KMS-11 (cell line): ENCODE measurements at regions not wholly inside any gene's neighbourhood (a gene's known extent, or its start where the extent isn't known, plus 50 kb on each side); places are given as distances from the start of the nearest gene placed in this dataset.
A peak's percentile ranks its signal among the peaks of the same experiment; 100 is the strongest.

ENCODE experiments used
- H2AFZ ChIP-seq: fragments of 200-600 bp; sonication (generic); 2 replicates; pipeline ENCODE4 v1.6.1; 2016; ENCODE audit warnings: antibody characterized with exemption, mixed run types, low read depth
- H3K27ac ChIP-seq: fragments of 200-600 bp; sonication (generic); 2 replicates; pipeline ENCODE4 v1.6.1; 2016; ENCODE audit warnings: mild to moderate bottlenecking, mixed run types
- H3K27me3 ChIP-seq: fragments of 200-600 bp; sonication (generic); 2 replicates; pipeline ENCODE4 v1.6.1; 2017; ENCODE audit warnings: mild to moderate bottlenecking, low read depth, mixed run types, moderate library complexity; ENCODE audit not compliant: insufficient read depth
- H3K36me3 ChIP-seq: fragments of 200-600 bp; sonication (generic); 2 replicates; pipeline ENCODE4 v1.6.1; 2017; ENCODE audit warnings: mild to moderate bottlenecking, mixed run types; ENCODE audit not compliant: insufficient read depth
- H3K4me1 ChIP-seq: fragments of 200-600 bp; sonication (generic); 2 replicates; pipeline ENCODE4 v1.6.1; 2016; ENCODE audit warnings: mild to moderate bottlenecking, low read depth, mixed run types; ENCODE audit not compliant: poor library complexity, severe bottlenecking
- H3K4me2 ChIP-seq: fragments of 200-600 bp; sonication (generic); 2 replicates; pipeline ENCODE4 v1.7.0; 2016; ENCODE audit warnings: mild to moderate bottlenecking, mixed run types
- H3K4me3 ChIP-seq: fragments of 200-600 bp; sonication (generic); IDR thresholded peaks from 2 replicates; pipeline ENCODE4 v1.6.1; 2017; ENCODE audit warnings: low read depth, low read length, mixed read lengths; ENCODE audit not compliant: insufficient read depth
- H3K79me2 ChIP-seq: fragments of 200-600 bp; sonication (generic); 2 replicates; pipeline ENCODE4 v1.6.1; 2016; ENCODE audit warnings: low read depth, mixed run types; ENCODE audit not compliant: insufficient read depth
- H3K9ac ChIP-seq: fragments of 200-600 bp; sonication (generic); 2 replicates; pipeline ENCODE4 v1.6.1; 2016; ENCODE audit warnings: mild to moderate bottlenecking, mixed run types
- H4K20me1 ChIP-seq: fragments of 200-600 bp; sonication (generic); 2 replicates; pipeline ENCODE4 v1.6.1; 2016; ENCODE audit warnings: mild to moderate bottlenecking, mixed run types; ENCODE audit not compliant: insufficient read depth
- CTCF ChIP-seq: fragments of 200-600 bp; sonication (generic); conservative IDR thresholded peaks from 2 replicates; pipeline ENCODE4 v1.6.1; 2017; ENCODE audit warnings: low read depth, mild to moderate bottlenecking, antibody characterized with exemption, low read length, moderate library complexity, mixed read lengths

GRCh38 chr7:8906396-8907075, 473.1 kb downstream of the NXPH1 start:
- H4K20me1 ChIP-seq = no peaks in the 10 kb centered on the region
- TF ChIP-seq CTCF = no peak

DNA sequence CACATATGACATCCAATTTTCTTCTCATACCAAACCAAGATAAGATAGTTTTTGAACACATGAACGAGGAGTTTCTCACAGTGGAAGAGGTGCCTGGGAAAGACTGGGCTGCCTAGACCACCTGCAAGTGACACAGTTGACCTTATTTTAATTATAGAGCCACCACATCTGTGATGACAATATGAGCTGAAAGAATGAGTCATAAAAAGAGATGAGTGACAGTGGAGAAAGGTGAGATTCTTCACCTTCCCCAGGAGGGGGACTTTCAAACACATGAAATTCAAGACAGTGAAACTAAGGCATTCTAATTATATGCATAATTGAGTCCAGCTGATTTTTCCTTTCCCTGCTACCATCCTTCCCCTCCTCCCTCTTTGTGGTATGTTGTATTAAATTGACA, 475.5 kb downstream of the NXPH1 start:
- no peak for TF ChIP-seq CTCF
- H3K27ac ChIP-seq = peak overlapping the region; percentile 12; the same call in 1 of the 2 replicates
- H3K36me3 ChIP-seq = no peaks in the 10 kb centered on the region
- H3K4me1 ChIP-seq = peaks cover 21% of the 10 kb centered on the region
- no peaks in the 10 kb centered on the region for H3K79me2 ChIP-seq
- H3K4me2 ChIP-seq = no peak overlapping the region; the same call in 1 of the 2 replicates
- no peaks in the 10 kb centered on the region for H3K27me3 ChIP-seq
- no peak overlapping the region for H2AFZ ChIP-seq
- H3K9ac ChIP-seq = no peak overlapping the region
- no peak overlapping the region for H3K4me3 ChIP-seq
- H4K20me1 ChIP-seq = no peaks in the 10 kb centered on the region

More at GRCh38 chr7:8906396-8907075, 473.1 kb downstream of the NXPH1 start:
- no peaks in the 10 kb centered on the region for H3K27me3 ChIP-seq
- H3K4me3 ChIP-seq = no peak overlapping the region
- no peak overlapping the region for H3K4me2 ChIP-seq
- H3K79me2 ChIP-seq = no peaks in the 10 kb centered on the region
- H2AFZ ChIP-seq = no peak overlapping the region
- H3K9ac ChIP-seq = no peak overlapping the region
- no peaks in the 10 kb centered on the region for H3K36me3 ChIP-seq
- H3K4me1 ChIP-seq = peaks cover 21% of the 10 kb centered on the region
- no peak overlapping the region for H3K27ac ChIP-seq

- Histone ChIP-seq H3K79me2 (no peaks in the 10 kb centered on the region), H4K20me1 (no peaks in the 10 kb centered on the region), H3K27ac (no peak overlapping the region), H3K27me3 (no peaks in the 10 kb centered on the region), H3K4me1 (peaks cover 11% of the 10 kb centered on the region), H3K36me3 (no peaks in the 10 kb centered on the region), H2AFZ (no peak overlapping the region), H3K4me3 (no peak overlapping the region), H3K4me2 (no peak overlapping the region), H3K9ac (no peak overlapping the region)
- no peak for TF ChIP-seq CTCF
These were observed 480.3 kb downstream of the NXPH1 start for GRCh38 chr7:8913682-8914081.

DNA sequence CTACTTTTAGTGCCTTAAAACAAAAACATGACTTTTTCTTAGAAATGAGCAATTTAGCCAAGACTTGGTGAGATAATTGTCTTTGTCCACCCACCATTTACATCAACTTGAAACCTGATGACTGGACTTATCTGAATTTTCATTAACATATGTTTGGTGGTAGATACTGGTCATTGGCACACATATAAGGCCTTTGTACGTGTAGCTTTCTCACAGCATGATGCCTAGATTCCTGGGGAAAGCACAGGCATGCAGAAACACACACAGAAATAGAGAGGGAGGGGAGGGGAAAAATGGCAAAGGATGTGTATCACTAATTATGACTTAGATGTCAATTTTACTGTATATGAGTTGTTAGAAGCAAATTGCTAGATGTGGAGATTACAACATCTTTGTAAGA, 488.4 kb downstream of the NXPH1 start:
- no peak overlapping the region for H3K27ac ChIP-seq
- H3K79me2 ChIP-seq = no peaks in the 10 kb centered on the region
- no peak overlapping the region for H3K4me2 ChIP-seq
- no peaks in the 10 kb centered on the region for H4K20me1 ChIP-seq
- TF ChIP-seq CTCF = no peak
- no peak overlapping the region for H3K9ac ChIP-seq
- no peak overlapping the region for H3K4me3 ChIP-seq
- no peaks in the 10 kb centered on the region for H3K36me3 ChIP-seq
- H3K4me1 ChIP-seq = no peaks in the 10 kb centered on the region
- no peaks in the 10 kb centered on the region for H3K27me3 ChIP-seq
- H2AFZ ChIP-seq = no peak overlapping the region
